ENCODE measurements at regions not wholly inside any gene's neighbourhood (a gene's known extent, or its start where the extent isn't known, plus 50 kb on each side); places are given as distances from the start of the nearest gene placed in this dataset.
"Not testable (repeated sequence)": the region's sequence is repeated elsewhere in the genome, so short reads cannot be mapped to it uniquely, and the experiment has no call there.

GRCh38 chr7:32670110-32671025 lies 175.1 kb downstream of the AVL9 start:
- Mint-ChIP-seq H3K4me1 (ENCODE audit: low read depth) (no peaks in the 10 kb centered on the region), H3K27ac (no peak overlapping the region), H3K27me3 (ENCODE audit: low read depth) (peaks cover 2% of the 10 kb centered on the region), H3K9me3 (no peaks in the 10 kb centered on the region), H3K36me3 (ENCODE audit: low read depth) (no peaks in the 10 kb centered on the region), H3K4me3 (no peak overlapping the region)
- intact Hi-C loops (cut with micrococcal nuclease): no loop called here
- CTCF ChIA-PET: no interaction called here
- no peak for DNase-seq

GRCh38 chr7:32669173-32669870 lies 174.0 kb downstream of the AVL9 start:
- CTCF ChIA-PET; H3K27me3 Mint-ChIP-seq (ENCODE audit: low read depth); DNase-seq; H3K9me3 Mint-ChIP-seq; H3K36me3 Mint-ChIP-seq (ENCODE audit: low read depth); intact Hi-C loops (cut with micrococcal nuclease); H3K27ac Mint-ChIP-seq; H3K4me3 Mint-ChIP-seq; H3K4me1 Mint-ChIP-seq (ENCODE audit: low read depth): not testable (repeated sequence)

GRCh38 chr7:32668387-32669097 lies 173.3 kb downstream of the AVL9 start:
- H3K4me3 Mint-ChIP-seq; H3K27me3 Mint-ChIP-seq (ENCODE audit: low read depth); H3K9me3 Mint-ChIP-seq; CTCF ChIA-PET; intact Hi-C loops (cut with micrococcal nuclease); H3K27ac Mint-ChIP-seq; H3K4me1 Mint-ChIP-seq (ENCODE audit: low read depth); H3K36me3 Mint-ChIP-seq (ENCODE audit: low read depth); DNase-seq: not testable (repeated sequence)

- H3K27me3 Mint-ChIP-seq (ENCODE audit: low read depth); H3K4me1 Mint-ChIP-seq (ENCODE audit: low read depth); H3K4me3 Mint-ChIP-seq; intact Hi-C loops (cut with micrococcal nuclease); H3K27ac Mint-ChIP-seq; DNase-seq; H3K36me3 Mint-ChIP-seq (ENCODE audit: low read depth); CTCF ChIA-PET; H3K9me3 Mint-ChIP-seq: not testable (repeated sequence)
Observed at GRCh38 chr7:32667586-32667985, 172.3 kb downstream of the AVL9 start.

GRCh38 chr7:32663805-32664211 lies 168.5 kb downstream of the AVL9 start:
- CTCF ChIA-PET: interaction anchor here (0.5 kb wide), 1 partner anchor 528 kb away, joined by 3 read pairs; no protein-coding TSS in a partner anchor
- peaks cover 12% of the 10 kb centered on the region for H3K27me3 Mint-ChIP-seq (ENCODE audit: low read depth)
- intact Hi-C loops (cut with micrococcal nuclease); DNase-seq; H3K36me3 Mint-ChIP-seq (ENCODE audit: low read depth); H3K9me3 Mint-ChIP-seq; H3K27ac Mint-ChIP-seq; H3K4me1 Mint-ChIP-seq (ENCODE audit: low read depth); H3K4me3 Mint-ChIP-seq: not testable (repeated sequence)

GRCh38 chr7:32662509-32662908 lies 167.2 kb downstream of the AVL9 start:
- CTCF ChIA-PET; H3K4me1 Mint-ChIP-seq (ENCODE audit: low read depth); H3K4me3 Mint-ChIP-seq; H3K36me3 Mint-ChIP-seq (ENCODE audit: low read depth); intact Hi-C loops (cut with micrococcal nuclease); H3K27ac Mint-ChIP-seq; H3K9me3 Mint-ChIP-seq; DNase-seq: not testable (repeated sequence)
- peaks cover 12% of the 10 kb centered on the region for H3K27me3 Mint-ChIP-seq (ENCODE audit: low read depth)

- Mint-ChIP-seq H3K27ac (no peak overlapping the region), H3K9me3 (no peaks in the 10 kb centered on the region), H3K27me3 (ENCODE audit: low read depth) (peaks cover 11% of the 10 kb centered on the region), H3K4me3 (no peak overlapping the region), H3K4me1 (ENCODE audit: low read depth) (no peaks in the 10 kb centered on the region), H3K36me3 (ENCODE audit: low read depth) (no peaks in the 10 kb centered on the region)
- CTCF ChIA-PET: no interaction called here
- DNase-seq: no peak
- intact Hi-C loops (cut with micrococcal nuclease): no loop called here
Observed at GRCh38 chr7:32661929-32662328, 166.6 kb downstream of the AVL9 start.

GRCh38 chr7:32661501-32661900 lies 166.2 kb downstream of the AVL9 start:
- no peak overlapping the region for H3K27ac Mint-ChIP-seq
- H3K27me3 Mint-ChIP-seq (ENCODE audit: low read depth): peaks cover 11% of the 10 kb centered on the region
- no peak for DNase-seq
- CTCF ChIA-PET: interaction anchor here (0.6 kb wide), 1 partner anchor 1301 kb away, joined by 3 read pairs; no protein-coding TSS in a partner anchor
- intact Hi-C loops (cut with micrococcal nuclease): no loop called here
- H3K9me3 Mint-ChIP-seq: no peaks in the 10 kb centered on the region
- H3K4me1 Mint-ChIP-seq (ENCODE audit: low read depth): no peaks in the 10 kb centered on the region
- no peaks in the 10 kb centered on the region for H3K36me3 Mint-ChIP-seq (ENCODE audit: low read depth)
- no peak overlapping the region for H3K4me3 Mint-ChIP-seq

- Mint-ChIP-seq H3K4me1 (ENCODE audit: low read depth) (no peaks in the 10 kb centered on the region), H3K27ac (no peak overlapping the region), H3K4me3 (no peak overlapping the region), H3K9me3 (no peaks in the 10 kb centered on the region), H3K36me3 (ENCODE audit: low read depth) (no peaks in the 10 kb centered on the region), H3K27me3 (ENCODE audit: low read depth) (peaks cover 11% of the 10 kb centered on the region)
- intact Hi-C loops (cut with micrococcal nuclease): no loop called here
- CTCF ChIA-PET: interaction anchor here (0.6 kb wide), 1 partner anchor 1301 kb away, joined by 3 read pairs; no protein-coding TSS in a partner anchor
- DNase-seq: no peak
Observed at GRCh38 chr7:32660936-32661335, 165.6 kb downstream of the AVL9 start.

- intact Hi-C loops (cut with micrococcal nuclease): no loop called here
- H3K27ac Mint-ChIP-seq: no peak overlapping the region
- no peaks in the 10 kb centered on the region for H3K9me3 Mint-ChIP-seq
- DNase-seq: no peak
- no peaks in the 10 kb centered on the region for H3K4me1 Mint-ChIP-seq (ENCODE audit: low read depth)
- peaks cover 11% of the 10 kb centered on the region for H3K27me3 Mint-ChIP-seq (ENCODE audit: low read depth)
- H3K36me3 Mint-ChIP-seq (ENCODE audit: low read depth): no peaks in the 10 kb centered on the region
- no peak overlapping the region for H3K4me3 Mint-ChIP-seq
- CTCF ChIA-PET: no interaction called here
Observed at GRCh38 chr7:32659853-32660252, 164.6 kb downstream of the AVL9 start.

- Mint-ChIP-seq H3K4me3 (no peak overlapping the region), H3K36me3 (ENCODE audit: low read depth) (no peaks in the 10 kb centered on the region), H3K27ac (no peak overlapping the region), H3K9me3 (no peaks in the 10 kb centered on the region), H3K4me1 (ENCODE audit: low read depth) (no peaks in the 10 kb centered on the region), H3K27me3 (ENCODE audit: low read depth) (peaks cover 10% of the 10 kb centered on the region)
- intact Hi-C loops (cut with micrococcal nuclease): no loop called here
- CTCF ChIA-PET: interaction anchor here (0.6 kb wide), 1 partner anchor 938 kb away, joined by 4 read pairs; no protein-coding TSS in a partner anchor
- DNase-seq: no peak
Observed at GRCh38 chr7:32658467-32658869, 163.2 kb downstream of the AVL9 start.

- H3K27ac Mint-ChIP-seq: no peak overlapping the region
- H3K4me3 Mint-ChIP-seq: no peak overlapping the region
- peaks cover 8% of the 10 kb centered on the region for H3K27me3 Mint-ChIP-seq (ENCODE audit: low read depth)
- no peaks in the 10 kb centered on the region for H3K36me3 Mint-ChIP-seq (ENCODE audit: low read depth)
- DNase-seq: no peak
- no peaks in the 10 kb centered on the region for H3K9me3 Mint-ChIP-seq
- H3K4me1 Mint-ChIP-seq (ENCODE audit: low read depth): no peaks in the 10 kb centered on the region
- intact Hi-C loops (cut with micrococcal nuclease): no loop called here
- CTCF ChIA-PET: interaction anchor here (0.6 kb wide), 1 partner anchor 938 kb away, joined by 4 read pairs; no protein-coding TSS in a partner anchor
Observed at GRCh38 chr7:32658034-32658433, 162.7 kb downstream of the AVL9 start.
